Fibroblast of the conjunctiva (primary cell): ENCODE measurements at regions not wholly inside any gene's neighbourhood (a gene's known extent, or its start where the extent isn't known, plus 50 kb on each side); places are given as distances from the start of the nearest gene placed in this dataset.

Source experiments
- DNase-seq: peaks from one replicate; pipeline ENCODE4 v3.0.0-alpha.2; 2010; ENCODE audit warnings: low read depth

DNA sequence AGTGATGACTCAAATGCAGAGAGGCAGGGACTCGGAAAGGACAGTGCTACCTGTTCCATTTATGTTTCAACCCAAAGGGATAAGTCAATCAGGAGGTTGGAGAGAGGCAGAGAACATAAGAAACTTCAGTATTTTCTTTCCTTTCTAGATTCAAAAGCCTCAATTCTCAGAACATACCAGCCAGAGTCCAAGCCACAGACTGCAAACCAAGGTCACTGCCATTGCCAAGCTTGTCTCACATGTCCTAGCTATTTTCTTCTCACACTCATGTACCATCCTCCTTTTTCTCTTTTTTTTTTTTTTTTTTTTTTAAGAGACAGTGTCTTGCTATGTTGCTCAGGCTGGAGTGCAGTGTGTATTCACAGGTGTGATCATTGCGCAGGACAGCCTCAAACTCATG lies 111.7 kb upstream of the AKIP1 start:
- no peak for DNase-seq

DNA sequence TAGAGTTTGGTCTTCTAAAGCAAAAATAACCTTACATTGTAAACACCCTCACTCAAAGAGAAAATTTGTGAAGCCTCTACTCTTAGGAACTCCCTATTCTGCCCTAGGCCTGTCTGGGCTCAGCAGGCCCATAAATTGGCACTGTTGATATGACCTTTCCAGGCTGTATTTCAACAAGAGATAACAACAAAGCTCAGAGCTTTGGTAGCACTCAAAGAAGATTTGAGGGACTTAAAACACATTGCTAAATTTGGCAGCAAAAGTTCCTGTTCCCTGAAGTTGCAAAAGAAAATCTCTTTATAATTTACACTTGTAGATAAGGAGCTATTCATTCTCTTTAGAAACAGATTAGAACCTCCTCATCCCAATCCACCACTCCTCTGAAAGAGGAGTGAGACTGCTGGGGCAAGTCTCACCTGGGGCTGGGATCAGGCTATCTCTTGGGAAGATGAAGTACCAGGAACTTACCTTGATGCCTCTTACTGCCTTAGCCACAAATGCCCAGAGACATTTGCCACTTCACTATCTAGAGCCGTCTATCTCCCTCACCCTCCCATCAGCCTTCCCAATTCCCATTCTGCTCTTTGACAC lies 110.4 kb upstream of the AKIP1 start:
- no peak for DNase-seq

DNA sequence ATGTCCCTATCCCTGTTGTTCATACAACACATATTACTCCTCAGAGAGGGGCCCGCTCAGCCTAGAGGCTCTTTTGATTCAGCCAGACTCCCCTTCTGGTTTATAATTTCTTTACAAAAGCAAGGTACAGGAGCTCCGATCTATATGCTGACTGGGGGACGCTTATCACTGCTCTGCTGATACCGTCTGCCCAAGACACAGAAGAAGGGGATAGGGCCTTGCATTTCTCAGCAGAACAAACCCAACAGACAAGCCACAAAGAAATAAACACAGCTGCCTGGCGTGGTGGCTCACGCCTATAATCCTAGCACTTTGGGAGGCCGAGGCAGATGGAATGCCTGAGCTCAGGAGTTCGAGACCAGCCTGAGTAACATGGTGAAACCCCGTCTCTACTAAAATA lies 109.9 kb upstream of the AKIP1 start:
- DNase-seq: no peak

DNA sequence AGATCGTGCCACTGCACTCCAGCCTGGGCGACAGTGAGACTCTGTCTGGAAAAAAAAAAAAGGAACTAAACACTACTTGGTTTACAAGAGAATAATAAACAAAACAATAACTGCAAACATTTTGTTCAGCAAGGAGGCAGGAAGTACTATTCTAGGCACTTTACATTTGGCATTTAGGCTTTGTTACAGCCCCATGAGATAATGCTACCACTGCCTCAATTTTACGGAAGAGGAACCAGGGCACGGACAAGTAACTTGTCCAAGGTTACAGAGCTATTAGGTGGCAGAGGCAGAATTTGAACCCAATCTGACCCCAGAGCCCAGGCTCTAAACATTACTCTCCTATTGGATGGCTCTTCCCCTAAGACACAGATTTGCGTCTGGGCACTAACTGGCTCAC lies 108.7 kb upstream of the AKIP1 start:
- DNase-seq: no peak

DNA sequence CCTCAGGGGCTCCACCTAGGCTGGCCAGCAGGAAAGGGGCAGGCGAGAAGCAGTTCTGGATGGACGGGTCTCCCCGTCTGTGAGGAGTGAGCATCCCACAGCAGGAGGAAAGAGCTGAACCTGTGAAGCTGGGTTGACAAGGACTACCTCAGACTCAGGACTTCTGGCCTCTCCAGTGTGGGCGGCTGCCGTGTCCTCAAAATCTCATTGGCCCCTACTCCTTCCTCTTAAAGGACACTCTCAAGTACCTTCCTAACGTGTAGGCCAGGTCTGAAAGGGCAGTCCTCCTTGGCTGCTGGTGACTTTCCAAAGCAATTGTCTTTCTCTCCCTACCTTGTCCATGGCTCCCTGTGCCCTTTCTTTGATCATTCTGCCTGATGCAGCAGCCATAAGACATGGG lies 107.0 kb upstream of the AKIP1 start:
- DNase-seq: no peak

DNA sequence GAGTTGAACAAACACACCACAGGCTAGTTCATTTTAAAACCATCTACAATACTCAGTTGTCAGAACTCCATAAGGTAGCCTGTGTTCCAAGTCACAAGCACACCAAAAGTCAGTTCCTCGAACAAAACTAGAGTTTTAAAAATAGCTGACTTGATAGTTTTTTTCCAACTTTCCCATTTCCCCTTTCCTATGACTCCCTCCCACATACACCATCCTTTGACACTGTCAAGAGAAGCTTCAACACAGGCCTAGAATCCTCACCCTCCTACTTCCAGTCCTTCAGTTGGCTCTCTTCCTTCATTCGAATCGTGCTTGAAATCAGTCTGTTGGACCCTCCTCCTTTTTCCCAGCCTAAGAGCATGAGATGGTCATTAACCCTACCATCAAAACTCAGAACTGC lies 105.7 kb upstream of the AKIP1 start:
- DNase-seq: no peak

DNA sequence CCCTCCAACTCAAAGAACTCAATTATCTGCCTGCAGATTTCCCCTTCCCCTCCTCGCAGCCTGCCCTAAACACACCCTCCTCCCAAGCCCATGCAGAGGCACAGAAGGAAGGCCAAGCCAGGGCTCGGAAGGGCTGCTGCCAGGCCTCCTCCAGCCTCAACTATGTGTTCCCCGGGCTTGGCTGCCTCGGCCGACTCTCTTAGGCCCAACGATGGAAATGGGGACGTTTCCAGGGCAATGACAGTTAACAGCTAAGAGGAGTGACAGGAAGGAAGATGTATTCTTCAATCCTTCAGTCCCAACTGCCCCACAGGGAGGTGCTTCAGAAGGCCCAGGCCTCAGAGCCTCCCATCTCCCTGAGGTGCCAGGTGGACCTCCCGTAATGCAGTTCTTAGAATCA lies 104.0 kb upstream of the AKIP1 start:
- no peak for DNase-seq

DNA sequence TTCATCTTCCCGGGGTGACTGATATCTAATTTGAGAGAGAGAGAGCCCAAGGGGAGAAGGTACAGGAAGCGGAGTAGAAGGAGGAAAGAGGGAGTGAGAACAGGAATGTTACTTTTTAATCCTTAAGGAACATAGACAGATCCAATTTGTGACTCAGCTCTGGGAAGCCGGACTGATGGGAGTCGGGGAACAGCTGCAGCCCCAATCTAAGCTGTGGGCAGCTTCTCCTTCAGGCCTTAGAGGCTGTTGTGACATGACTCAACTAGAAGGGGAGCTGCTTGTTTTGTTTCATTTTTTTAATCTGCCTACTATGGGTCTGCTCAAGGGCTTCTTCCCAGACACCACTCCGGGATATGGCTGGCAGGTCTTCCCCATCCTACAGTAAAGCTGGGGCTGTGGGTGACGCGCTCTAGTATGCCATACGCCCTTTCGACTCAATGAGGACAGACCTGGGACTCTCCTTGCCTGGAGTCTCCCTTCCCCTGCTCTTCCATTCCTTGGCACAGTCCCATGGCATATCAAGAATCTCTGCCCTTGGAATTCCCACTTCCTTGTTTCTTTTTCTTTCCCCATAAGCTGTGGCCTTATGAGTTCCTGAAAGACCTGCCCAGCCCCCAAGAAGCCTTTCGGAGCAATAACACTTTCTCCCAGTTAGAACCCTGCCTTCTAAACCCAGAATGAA lies 103.3 kb upstream of the AKIP1 start:
- DNase-seq: peak; percentile 24

DNA sequence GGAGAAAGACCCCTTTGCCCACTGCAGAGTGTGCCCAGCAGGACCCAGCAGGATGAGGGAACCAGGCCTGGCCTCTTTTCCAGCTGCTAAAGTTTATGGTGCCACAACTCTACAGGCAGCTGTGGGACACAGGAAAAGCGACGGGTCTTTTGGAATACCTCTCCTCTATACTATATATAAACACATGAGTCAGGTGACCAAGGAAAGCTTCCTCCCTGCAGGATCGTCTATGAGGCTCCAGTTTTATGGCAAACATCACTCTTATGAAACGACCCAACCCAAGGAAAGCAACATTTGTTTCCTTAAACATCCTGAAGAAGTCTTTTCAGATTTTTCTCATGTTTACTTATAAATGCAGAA lies 102.8 kb upstream of the AKIP1 start:
- no peak for DNase-seq

DNA sequence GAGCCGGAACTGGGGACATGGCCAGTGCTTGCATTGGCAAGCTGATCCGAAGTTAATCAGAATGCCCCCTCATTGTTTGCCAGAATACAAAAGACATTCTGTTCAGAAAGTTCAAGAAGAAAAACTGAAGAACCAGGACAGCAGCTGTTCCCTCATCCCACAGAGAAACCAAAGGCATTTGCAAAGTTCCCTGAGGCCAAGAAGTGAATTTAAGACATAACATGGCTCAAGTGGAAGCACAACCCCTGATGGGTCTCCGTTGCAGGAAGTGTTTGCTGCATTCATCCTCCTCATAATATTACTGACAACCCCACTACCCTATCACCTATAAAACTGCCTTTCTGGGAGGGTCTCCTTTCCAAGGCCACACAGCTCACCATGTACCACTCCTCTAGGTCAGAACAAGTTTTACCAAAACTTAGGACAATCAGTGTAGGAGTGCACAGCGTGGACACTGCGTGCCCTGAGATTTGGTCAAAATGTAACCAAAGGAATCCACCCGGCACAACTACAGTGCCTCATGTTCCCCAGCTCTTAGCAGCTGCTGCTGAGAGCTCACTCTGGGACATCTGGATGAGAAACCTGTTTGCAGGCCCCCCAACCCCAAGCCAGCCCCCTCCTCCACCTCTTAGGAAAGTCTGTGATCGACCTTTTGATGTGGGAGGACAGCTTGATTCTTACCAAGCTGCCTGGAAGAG lies 101.6 kb upstream of the AKIP1 start:
- no peak for DNase-seq

DNA sequence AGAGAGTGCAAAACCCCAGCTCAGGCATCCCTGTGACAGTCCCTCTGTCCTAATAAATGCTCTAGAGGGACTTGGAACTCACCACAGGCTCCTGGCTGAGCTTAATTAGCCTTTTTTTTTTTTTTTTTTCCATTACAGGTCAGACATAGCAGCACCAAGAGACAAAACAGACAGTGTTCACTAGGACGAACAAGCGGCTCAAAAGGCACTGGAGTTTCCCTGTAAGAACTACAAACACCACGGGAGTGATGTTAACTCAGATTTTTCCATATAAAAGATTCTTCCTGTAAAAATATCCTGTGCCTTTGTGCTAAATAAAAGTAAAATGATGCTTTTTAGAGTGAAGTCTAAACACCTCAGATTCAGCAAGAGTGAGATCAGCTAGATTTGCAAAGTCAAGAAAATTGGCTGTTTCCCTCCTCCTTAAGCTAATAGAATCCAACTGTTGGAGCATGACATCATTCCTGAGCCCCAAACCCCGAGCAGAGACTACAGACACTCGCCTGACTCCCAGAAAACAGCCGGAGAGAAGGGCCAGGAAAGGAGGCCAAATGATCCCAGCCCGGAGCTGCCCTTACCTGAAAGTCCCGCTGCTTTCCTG lies 101.0 kb upstream of the AKIP1 start:
- peak; percentile 42 for DNase-seq

DNA sequence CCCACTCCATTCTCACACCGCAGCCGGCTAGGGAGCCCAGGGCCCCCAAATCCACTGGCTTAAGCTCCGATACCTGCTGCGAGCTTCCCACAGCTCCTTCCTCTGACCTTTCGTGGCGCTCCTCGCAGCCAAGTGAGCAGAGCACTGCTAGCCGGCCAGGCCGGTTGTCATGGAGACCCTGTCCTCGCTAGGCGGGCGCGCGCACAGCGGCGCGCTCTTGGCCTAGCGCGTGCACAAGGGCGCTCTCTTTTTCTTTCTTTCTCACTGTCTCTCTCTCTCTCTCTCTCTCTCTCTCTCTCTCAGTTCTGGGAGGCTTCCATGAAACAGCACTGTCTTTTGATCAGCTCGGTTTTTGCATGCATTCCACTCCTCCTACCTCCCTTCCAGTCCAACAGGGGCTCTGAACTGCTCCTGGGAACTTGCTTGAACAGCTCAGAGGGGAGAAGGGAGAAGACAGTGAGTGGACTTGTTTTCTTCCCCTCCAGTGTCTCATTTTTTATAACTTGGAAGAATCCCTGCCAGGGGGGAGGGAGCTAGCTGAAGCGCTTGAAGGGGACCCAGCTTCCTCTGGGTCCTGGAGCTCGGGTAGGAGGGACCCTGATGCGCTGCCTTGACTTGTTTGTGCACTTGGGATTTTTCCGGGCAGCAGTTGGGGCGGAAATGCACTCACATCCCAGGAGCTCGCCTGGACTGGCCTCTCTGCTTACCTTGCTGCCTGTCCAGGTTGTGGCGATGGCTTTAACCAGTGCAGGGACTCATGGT lies 100.3 kb upstream of the AKIP1 start:
- peak; percentile 74 for DNase-seq

DNA sequence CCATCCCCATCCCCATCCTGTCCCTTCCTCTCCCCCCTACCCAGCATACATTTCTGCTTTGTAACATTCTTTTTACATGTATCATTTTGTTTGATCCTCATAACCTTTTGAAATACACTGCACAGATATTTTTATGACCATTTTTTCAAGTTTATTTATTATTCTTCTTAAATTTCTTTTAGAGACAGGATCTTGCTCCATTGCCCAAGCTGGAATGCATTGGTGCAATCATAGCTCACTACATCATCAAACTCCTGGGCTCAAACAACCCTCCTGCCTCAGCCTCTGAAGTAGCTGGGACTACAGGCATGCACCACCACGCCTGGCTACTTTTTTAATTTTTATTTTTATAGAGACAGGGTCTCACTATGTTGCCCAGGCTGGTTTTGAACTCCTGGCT lies 99.4 kb upstream of the AKIP1 start:
- no peak for DNase-seq

DNA sequence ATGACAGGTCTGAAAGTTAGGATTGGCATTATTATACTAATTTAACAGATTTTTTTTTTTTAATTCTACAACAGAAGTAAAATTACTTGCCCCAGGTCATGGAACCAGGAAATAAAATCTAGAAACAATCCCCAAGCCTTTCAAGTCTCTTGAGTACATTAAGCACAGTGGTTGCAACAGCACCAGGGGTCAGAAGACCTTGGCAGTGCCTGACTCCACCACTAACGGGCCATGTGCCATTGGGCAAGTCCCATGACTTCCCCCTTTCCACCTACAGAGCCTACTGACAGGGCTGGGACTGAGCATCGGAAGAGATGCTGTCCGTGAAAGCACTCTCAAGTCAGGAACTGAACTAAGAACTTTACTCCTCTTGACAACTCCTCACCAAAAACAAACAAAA lies 98.6 kb upstream of the AKIP1 start:
- DNase-seq: peak; percentile 57

DNA sequence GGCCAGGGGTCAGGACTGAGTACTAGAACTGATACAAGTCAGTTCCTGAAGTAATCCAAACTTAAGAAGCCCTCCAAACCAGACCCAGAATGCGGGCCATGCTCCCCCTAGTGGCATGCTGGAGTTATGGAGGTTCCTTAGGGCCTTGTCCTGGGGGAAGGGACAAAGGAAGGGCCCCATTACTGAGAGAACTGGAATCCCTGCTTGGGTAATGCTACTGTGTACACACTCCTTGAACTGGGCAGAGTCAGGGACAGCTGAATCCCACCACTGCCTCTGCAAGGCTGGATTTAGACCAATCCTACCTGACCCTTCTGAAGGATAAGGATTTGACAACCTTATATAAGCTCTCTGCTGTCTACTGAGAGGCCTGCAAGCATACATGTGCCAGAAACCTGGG lies 97.3 kb upstream of the AKIP1 start:
- DNase-seq: peak; percentile 85

DNA sequence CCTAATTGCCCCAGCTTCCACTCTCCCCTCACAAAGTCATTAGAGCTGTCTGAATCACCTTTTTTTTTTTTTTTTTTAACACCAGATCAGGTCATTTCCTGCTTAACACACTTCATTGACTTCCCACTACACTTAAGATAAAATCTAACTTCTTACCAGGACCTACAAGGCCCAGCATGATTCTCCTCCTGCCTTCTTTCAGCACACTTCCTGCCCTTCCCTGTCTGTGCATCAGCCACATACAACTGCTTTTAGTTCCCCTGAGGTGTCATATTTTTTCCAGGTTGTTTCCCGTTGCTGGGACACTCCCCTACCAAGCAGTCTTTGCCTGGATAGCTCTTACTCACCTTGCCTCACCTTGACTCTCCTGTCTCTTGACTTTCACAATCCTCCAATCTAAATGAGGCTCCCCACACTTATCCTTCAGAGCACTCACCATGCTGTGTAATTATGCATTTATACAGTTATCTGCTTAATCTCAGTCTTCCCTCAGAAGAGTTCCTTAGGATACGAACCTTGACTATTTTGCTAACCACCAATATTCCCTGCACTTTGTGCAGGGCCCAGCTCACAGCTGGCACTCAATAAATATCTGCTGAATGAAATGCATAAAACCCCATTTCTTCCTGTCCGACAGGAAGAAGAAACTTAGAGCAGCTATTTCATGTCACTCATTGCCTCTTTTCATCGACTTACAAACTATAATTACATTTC lies 96.6 kb upstream of the AKIP1 start:
- no peak for DNase-seq

DNA sequence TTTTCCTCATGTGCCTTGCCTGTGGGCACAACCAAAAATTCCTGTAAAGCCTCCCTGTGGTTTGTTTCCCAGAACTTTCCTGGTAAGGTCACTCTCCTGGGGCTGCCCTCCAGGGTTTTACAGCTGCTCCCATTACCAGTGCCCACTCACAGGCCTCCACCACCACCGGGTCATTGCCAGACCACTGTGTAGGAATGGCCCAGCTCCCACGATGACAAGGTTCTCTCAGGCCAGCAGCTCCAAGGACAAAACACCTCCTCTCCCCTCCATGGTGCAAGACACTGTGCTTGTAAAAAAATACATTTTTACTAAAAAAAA lies 96.1 kb upstream of the AKIP1 start:
- DNase-seq: no peak

DNA sequence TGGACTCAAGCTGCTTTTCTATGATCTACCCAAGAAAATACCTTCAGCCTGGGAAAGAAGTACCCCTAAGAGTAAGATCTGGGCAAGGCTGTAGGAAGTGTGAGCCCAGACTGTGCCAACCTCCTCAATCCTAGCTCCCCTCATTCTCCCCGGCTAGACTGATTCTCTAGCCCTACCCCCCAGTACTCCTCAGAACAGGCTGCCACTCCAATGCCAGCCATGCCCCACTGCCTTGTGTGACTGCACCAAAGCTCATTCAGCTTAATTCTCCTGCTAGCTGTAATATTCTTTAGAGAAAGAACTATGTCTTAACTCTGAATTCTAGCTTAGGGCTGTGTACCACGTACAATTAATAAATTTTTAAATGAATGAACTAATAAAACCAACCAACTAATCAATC lies 92.6 kb upstream of the AKIP1 start:
- no peak for DNase-seq

DNA sequence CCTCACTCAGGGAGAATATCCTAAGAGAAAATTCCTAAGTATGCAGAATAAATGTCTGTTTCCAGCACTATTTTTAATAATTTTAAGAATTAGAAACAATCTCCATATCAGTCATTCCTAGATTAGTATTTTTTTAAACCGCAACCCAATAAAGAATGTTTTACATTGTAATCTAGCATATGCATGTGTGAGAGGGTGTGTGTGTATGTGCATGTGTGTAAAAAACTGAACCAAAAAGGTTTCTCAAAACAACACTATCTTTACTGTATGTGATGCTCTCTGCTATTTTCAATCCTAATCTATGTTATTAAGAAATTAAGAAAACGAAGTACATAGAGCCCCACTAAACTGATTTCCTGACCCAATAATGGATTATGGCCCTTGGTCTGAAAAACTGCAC lies 90.6 kb upstream of the AKIP1 start:
- DNase-seq: no peak

DNA sequence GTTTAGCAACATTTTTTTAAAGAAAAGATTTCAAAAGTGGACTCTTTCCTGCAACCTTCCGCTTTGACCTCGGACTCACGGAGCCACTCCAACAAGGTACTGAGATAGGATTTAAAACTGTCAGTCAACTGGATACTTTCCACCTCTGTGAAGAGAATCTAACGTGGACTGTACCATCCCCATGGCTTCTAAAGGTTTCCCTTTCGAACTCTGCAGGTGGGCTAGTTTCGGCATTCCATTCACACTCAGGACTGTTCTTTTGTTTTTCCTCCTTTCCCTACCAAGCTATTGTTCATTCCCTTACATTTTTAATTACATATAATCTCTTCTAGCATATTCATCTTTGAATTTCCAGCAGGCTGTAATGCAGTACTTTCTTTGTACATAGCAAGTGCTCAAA lies 88.5 kb upstream of the AKIP1 start:
- no peak for DNase-seq

DNA sequence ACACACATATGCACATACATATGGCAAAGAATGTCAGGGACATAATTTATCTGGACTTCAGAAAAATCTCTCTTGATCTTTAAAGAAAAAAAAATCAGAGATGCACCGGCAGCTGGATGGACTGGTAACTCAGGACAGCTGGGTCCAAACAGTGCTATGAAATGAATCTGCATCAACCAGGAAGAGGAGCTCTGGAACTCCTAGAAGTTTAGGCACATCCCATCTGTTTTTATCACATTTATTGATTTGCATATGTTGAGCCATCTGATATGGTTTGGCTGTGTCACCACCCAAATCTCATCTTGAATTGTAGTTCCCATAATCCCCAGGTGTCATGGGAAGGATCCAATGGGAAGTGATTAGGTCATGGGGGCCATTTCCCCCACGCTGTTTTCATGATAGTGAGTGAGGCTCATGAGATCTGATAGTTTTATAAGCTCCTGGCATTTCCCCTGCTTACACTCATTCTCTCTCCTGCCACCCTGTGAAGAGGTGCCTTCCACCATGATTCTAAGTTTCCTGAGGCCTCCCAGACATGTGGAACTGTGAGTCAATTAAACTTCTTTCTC lies 87.7 kb upstream of the AKIP1 start:
- no peak for DNase-seq
